ENCODE measurements at regions not wholly inside any gene's neighbourhood (a gene's known extent, or its start where the extent isn't known, plus 50 kb on each side); places are given as distances from the start of the nearest gene placed in this dataset.

GRCh38 chr15:39216816-39217215 lies 364.1 kb upstream of the THBS1 start:
- H3K9ac ChIP-seq (ENCODE audit: low read depth, low read length), result no peak overlapping the region
- H3K9me3 ChIP-seq (ENCODE audit: control insufficient read depth, insufficient read depth, low read length), result no peaks in the 10 kb centered on the region
- no peaks in the 10 kb centered on the region for H3K36me3 ChIP-seq (ENCODE audit: control insufficient read depth, insufficient read depth, low read length)
- peaks cover 14% of the 10 kb centered on the region for H3K4me1 ChIP-seq (ENCODE audit: control insufficient read depth, insufficient read depth, low read length)
- no peaks in the 10 kb centered on the region for H3K27me3 ChIP-seq (ENCODE audit: control insufficient read depth, insufficient read depth, low read length)
- no peak overlapping the region for H3K4me3 ChIP-seq (ENCODE audit: low read depth, low read length)

- no peak overlapping the region for H3K9ac ChIP-seq (ENCODE audit: low read depth, low read length)
- H3K27me3 ChIP-seq (ENCODE audit: control insufficient read depth, insufficient read depth, low read length), result no peaks in the 10 kb centered on the region
Measured at GRCh38 chr15:39219608-39220007, 361.3 kb upstream of the THBS1 start.

GRCh38 chr15:39226169-39226937 lies 354.5 kb upstream of the THBS1 start:
- peaks cover 6% of the 10 kb centered on the region for H3K4me1 ChIP-seq (ENCODE audit: control insufficient read depth, insufficient read depth, low read length)
- no peaks in the 10 kb centered on the region for H3K36me3 ChIP-seq (ENCODE audit: control insufficient read depth, insufficient read depth, low read length)
- H3K4me3 ChIP-seq (ENCODE audit: low read depth, low read length), result no peak overlapping the region
- H3K27me3 ChIP-seq (ENCODE audit: control insufficient read depth, insufficient read depth, low read length), result no peaks in the 10 kb centered on the region
- no peak overlapping the region for H3K9ac ChIP-seq (ENCODE audit: low read depth, low read length)
- no peaks in the 10 kb centered on the region for H3K9me3 ChIP-seq (ENCODE audit: control insufficient read depth, insufficient read depth, low read length)

More at GRCh38 chr15:39219608-39220007, 361.3 kb upstream of the THBS1 start:
- Histone ChIP-seq H3K4me3 (ENCODE audit: low read depth, low read length) (no peak overlapping the region), H3K4me1 (ENCODE audit: control insufficient read depth, insufficient read depth, low read length) (peaks cover 2% of the 10 kb centered on the region), H3K9me3 (ENCODE audit: control insufficient read depth, insufficient read depth, low read length) (no peaks in the 10 kb centered on the region), H3K36me3 (ENCODE audit: control insufficient read depth, insufficient read depth, low read length) (no peaks in the 10 kb centered on the region)

GRCh38 chr15:39227001-39227400 lies 353.9 kb upstream of the THBS1 start:
- Histone ChIP-seq H3K9me3 (ENCODE audit: control insufficient read depth, insufficient read depth, low read length) (no peaks in the 10 kb centered on the region), H3K36me3 (ENCODE audit: control insufficient read depth, insufficient read depth, low read length) (no peaks in the 10 kb centered on the region), H3K27me3 (ENCODE audit: control insufficient read depth, insufficient read depth, low read length) (no peaks in the 10 kb centered on the region), H3K9ac (ENCODE audit: low read depth, low read length) (no peak overlapping the region), H3K4me3 (ENCODE audit: low read depth, low read length) (no peak overlapping the region), H3K4me1 (ENCODE audit: control insufficient read depth, insufficient read depth, low read length) (peaks cover 6% of the 10 kb centered on the region)

GRCh38 chr15:39228889-39229288 lies 352.0 kb upstream of the THBS1 start:
- Histone ChIP-seq H3K4me3 (ENCODE audit: low read depth, low read length) (no peak overlapping the region), H3K4me1 (ENCODE audit: control insufficient read depth, insufficient read depth, low read length) (peaks cover 6% of the 10 kb centered on the region)

GRCh38 chr15:39230205-39230907 lies 350.5 kb upstream of the THBS1 start:
- Histone ChIP-seq H3K4me1 (ENCODE audit: control insufficient read depth, insufficient read depth, low read length) (peaks cover 6% of the 10 kb centered on the region), H3K9ac (ENCODE audit: low read depth, low read length) (no peak overlapping the region), H3K4me3 (ENCODE audit: low read depth, low read length) (no peak overlapping the region), H3K36me3 (ENCODE audit: control insufficient read depth, insufficient read depth, low read length) (no peaks in the 10 kb centered on the region), H3K9me3 (ENCODE audit: control insufficient read depth, insufficient read depth, low read length) (no peaks in the 10 kb centered on the region), H3K27me3 (ENCODE audit: control insufficient read depth, insufficient read depth, low read length) (no peaks in the 10 kb centered on the region)

More at GRCh38 chr15:39228889-39229288, 352.0 kb upstream of the THBS1 start:
- H3K9ac ChIP-seq (ENCODE audit: low read depth, low read length), result no peak overlapping the region
- no peaks in the 10 kb centered on the region for H3K9me3 ChIP-seq (ENCODE audit: control insufficient read depth, insufficient read depth, low read length)
- no peaks in the 10 kb centered on the region for H3K27me3 ChIP-seq (ENCODE audit: control insufficient read depth, insufficient read depth, low read length)
- no peaks in the 10 kb centered on the region for H3K36me3 ChIP-seq (ENCODE audit: control insufficient read depth, insufficient read depth, low read length)

- Histone ChIP-seq H3K36me3 (ENCODE audit: control insufficient read depth, insufficient read depth, low read length) (no peaks in the 10 kb centered on the region), H3K27me3 (ENCODE audit: control insufficient read depth, insufficient read depth, low read length) (no peaks in the 10 kb centered on the region), H3K9me3 (ENCODE audit: control insufficient read depth, insufficient read depth, low read length) (no peaks in the 10 kb centered on the region), H3K4me1 (ENCODE audit: control insufficient read depth, insufficient read depth, low read length) (peaks cover 6% of the 10 kb centered on the region), H3K9ac (ENCODE audit: low read depth, low read length) (no peak overlapping the region), H3K4me3 (ENCODE audit: low read depth, low read length) (no peak overlapping the region)
Measured at GRCh38 chr15:39230908-39231285, 350.0 kb upstream of the THBS1 start.

- Histone ChIP-seq H3K36me3 (ENCODE audit: control insufficient read depth, insufficient read depth, low read length) (no peaks in the 10 kb centered on the region), H3K27me3 (ENCODE audit: control insufficient read depth, insufficient read depth, low read length) (no peaks in the 10 kb centered on the region), H3K4me3 (ENCODE audit: low read depth, low read length) (no peak overlapping the region), H3K9ac (ENCODE audit: low read depth, low read length) (no peak overlapping the region), H3K9me3 (ENCODE audit: control insufficient read depth, insufficient read depth, low read length) (no peaks in the 10 kb centered on the region), H3K4me1 (ENCODE audit: control insufficient read depth, insufficient read depth, low read length) (peaks cover 6% of the 10 kb centered on the region)
Measured at GRCh38 chr15:39232512-39232911, 348.4 kb upstream of the THBS1 start.

GRCh38 chr15:39235084-39235795 lies 345.6 kb upstream of the THBS1 start:
- H3K36me3 ChIP-seq (ENCODE audit: control insufficient read depth, insufficient read depth, low read length), result no peaks in the 10 kb centered on the region
- no peaks in the 10 kb centered on the region for H3K9me3 ChIP-seq (ENCODE audit: control insufficient read depth, insufficient read depth, low read length)
- peaks cover 5% of the 10 kb centered on the region for H3K4me1 ChIP-seq (ENCODE audit: control insufficient read depth, insufficient read depth, low read length)
- H3K9ac ChIP-seq (ENCODE audit: low read depth, low read length), result no peak overlapping the region
- no peaks in the 10 kb centered on the region for H3K27me3 ChIP-seq (ENCODE audit: control insufficient read depth, insufficient read depth, low read length)
- H3K4me3 ChIP-seq (ENCODE audit: low read depth, low read length), result no peak overlapping the region

GRCh38 chr15:39236375-39236774 lies 344.5 kb upstream of the THBS1 start:
- Histone ChIP-seq H3K36me3 (ENCODE audit: control insufficient read depth, insufficient read depth, low read length) (no peaks in the 10 kb centered on the region), H3K9me3 (ENCODE audit: control insufficient read depth, insufficient read depth, low read length) (no peaks in the 10 kb centered on the region), H3K4me1 (ENCODE audit: control insufficient read depth, insufficient read depth, low read length) (no peaks in the 10 kb centered on the region), H3K4me3 (ENCODE audit: low read depth, low read length) (no peak overlapping the region), H3K27me3 (ENCODE audit: control insufficient read depth, insufficient read depth, low read length) (no peaks in the 10 kb centered on the region), H3K9ac (ENCODE audit: low read depth, low read length) (no peak overlapping the region)

GRCh38 chr15:39238443-39238842 lies 342.4 kb upstream of the THBS1 start:
- Histone ChIP-seq H3K9me3 (ENCODE audit: control insufficient read depth, insufficient read depth, low read length) (no peaks in the 10 kb centered on the region), H3K27me3 (ENCODE audit: control insufficient read depth, insufficient read depth, low read length) (no peaks in the 10 kb centered on the region), H3K4me3 (ENCODE audit: low read depth, low read length) (no peak overlapping the region), H3K4me1 (ENCODE audit: control insufficient read depth, insufficient read depth, low read length) (no peaks in the 10 kb centered on the region), H3K36me3 (ENCODE audit: control insufficient read depth, insufficient read depth, low read length) (no peaks in the 10 kb centered on the region), H3K9ac (ENCODE audit: low read depth, low read length) (no peak overlapping the region)
